HG03439 (cell line): ENCODE measurements at regions not wholly inside any gene's neighbourhood (a gene's known extent, or its start where the extent isn't known, plus 50 kb on each side); places are given as distances from the start of the nearest gene placed in this dataset.

Source experiments
- ATAC-seq: cut with Tn5 transposase; IDR thresholded peaks from one replicate; pipeline ENCODE4 v1.9.1; 2021; ENCODE audit warnings: mild to moderate bottlenecking, moderate library complexity; ENCODE audit not compliant: unreplicated experiment

DNA sequence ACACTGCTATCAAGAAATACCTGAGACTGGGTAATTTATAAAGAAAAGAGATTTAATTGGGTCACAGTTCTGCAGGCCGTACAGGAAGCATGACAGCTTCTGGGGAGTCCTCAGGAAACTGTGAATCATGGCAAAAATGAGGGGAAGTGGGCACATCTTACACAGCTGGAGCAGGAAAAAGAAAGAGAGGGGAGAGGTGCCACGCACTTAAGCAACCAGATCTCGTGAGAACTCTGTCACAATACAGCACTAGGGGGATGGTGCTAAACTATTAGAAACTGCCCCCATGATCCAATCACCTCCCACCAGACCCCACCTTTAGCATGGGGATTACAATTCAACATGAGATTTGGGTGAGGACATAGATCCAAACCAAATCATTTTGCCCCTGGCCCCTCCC lies 105.5 kb upstream of the CPLX2 start:
- ATAC-seq: no peak

- no peak for ATAC-seq
Measured at GRCh38 chr5:175766963-175767362, 104.4 kb upstream of the CPLX2 start.

- no peak for ATAC-seq
Measured at GRCh38 chr5:175772747-175773533, 98.4 kb upstream of the CPLX2 start.

GRCh38 chr5:175773534-175774070 lies 97.8 kb upstream of the CPLX2 start:
- no peak for ATAC-seq

DNA sequence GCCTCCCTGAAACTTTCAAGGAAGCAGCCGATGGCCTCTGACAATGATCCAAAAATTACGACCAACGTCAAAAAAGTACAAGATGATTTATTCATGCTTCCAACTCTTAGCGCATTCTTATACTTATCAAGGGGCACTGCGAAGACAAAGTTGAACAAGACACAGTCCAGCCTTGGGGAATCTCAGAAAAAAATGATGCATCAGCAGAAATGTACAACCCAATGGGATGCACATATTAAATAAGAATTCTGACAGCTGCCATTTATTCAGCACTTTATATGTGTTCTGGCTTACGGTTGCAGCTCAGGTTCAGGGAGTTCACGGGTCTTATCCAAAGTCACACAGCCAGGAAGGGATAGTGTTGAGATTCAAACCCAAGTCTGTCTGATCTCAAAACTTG lies 96.0 kb upstream of the CPLX2 start:
- ATAC-seq: no peak

DNA sequence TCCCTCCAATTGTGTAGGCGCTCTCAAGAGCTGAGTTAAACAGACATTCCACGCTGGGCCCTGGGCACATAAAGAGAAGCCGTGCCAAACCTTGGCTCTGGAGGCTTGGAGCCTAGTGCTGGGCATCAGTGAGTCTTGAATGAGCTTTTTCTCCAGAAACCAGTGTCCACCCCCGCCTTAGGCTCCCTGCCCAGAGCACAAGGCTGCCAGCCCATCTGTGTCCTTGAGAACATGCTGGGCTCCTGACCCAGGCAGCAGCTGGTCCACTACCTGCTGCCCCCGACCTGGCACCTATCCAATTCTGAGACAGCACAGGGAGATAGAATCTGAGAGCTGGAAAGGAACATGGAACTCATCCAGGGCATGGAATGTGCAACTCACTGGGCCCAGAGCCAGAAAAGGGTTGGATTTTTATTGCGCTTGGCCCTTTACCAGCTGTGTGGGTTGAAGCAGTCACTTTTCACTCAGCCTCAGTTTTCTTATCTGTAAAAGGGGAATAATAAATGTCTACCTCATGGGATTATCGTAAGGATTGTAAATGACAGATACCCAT lies 92.4 kb upstream of the CPLX2 start:
- ATAC-seq: no peak

GRCh38 chr5:175783739-175784138 lies 87.6 kb upstream of the CPLX2 start:
- ATAC-seq: no peak

DNA sequence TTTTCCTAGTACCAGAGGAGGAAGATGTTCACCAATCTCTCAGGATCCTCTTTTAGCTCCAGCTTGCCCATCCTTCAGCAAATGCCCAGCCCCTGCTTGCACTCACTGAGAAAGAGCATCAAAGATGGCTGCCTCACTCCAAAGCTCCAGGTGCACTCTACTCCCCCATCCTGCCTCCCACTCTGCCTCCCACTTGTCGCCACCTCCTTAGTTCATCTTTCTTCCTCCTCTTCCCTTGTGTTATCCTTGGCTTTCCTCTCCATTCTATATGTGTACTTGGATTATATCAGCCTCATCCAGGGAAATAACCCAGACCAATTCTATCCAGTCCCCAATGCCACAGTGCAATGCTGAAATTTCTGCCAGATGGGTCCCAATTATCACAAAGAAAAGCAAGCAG lies 87.1 kb upstream of the CPLX2 start:
- no peak for ATAC-seq

GRCh38 chr5:175785681-175786080 lies 85.7 kb upstream of the CPLX2 start:
- no peak for ATAC-seq

GRCh38 chr5:175788155-175788787 lies 83.1 kb upstream of the CPLX2 start:
- no peak for ATAC-seq

DNA sequence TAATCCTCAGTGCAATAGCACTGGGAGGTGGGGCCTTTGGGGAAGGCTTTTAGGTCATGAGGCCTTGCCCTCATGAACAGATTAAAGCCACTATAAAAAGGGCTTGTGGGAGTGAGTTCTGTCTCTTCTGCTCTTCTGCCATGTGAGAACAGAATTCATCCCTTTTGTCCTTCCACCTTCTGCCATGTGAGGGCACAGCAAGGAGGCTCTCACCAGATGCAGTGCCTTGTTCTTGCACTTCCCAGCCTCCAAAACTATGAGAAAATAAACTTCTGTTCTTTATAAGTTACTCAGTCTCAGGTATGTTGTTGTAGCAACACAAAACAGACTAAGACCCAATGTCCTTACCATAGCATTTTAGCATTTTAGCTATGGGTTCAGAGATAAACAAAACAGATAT lies 81.7 kb upstream of the CPLX2 start:
- no peak for ATAC-seq

- ATAC-seq: no peak
Measured at GRCh38 chr5:175790796-175791195, 80.6 kb upstream of the CPLX2 start.

- ATAC-seq: no peak
Measured at GRCh38 chr5:175795959-175796358, 75.4 kb upstream of the CPLX2 start.

DNA sequence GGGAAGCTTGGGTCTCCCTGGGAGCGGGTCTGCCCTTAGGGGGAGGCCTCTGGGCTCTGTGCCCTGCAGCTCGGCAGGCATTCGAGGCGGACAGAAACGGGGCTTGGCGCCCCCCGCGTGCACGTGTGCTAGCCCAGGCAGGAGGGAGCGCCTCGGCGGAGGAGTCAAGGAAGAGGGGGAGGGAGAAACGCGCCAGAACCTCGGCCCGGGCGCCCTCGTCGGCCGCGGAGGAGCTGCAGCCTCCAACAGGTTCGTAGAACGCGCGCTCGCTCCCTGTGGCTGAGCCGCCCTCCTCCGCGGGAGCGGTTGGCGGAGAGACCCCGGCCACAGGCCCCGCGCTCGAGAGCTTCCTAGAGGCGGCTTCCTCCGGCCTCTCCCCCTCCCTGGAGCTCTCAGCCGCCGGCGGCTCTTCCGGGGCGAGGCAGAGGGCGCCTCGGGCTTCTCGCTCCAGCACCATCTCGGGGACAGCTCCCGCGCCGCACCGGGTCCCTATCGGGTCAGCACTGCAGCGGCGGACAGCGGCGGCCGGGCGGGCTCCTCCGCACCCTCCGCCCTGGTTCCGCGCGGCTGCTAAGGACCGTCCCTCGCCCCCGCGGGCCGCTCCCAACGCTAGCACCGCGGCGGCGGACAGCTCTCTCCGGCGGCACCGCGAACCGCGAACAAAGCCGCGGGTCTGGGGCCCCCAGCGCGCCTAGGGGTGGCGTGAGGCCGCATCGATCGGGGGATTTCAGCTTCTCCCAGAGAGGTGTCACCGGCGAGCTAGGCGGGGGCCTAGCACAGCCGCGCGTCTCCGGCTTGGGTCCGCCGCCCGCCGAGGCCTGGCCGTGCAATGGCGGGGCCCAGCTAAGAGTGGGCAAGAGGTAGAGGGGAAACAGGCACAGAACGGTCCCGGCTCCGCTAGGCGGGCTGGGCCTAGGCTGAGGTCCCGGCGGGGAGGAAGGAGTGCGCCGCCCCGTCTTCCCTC lies 74.6 kb upstream of the CPLX2 start:
- ATAC-seq: peak; percentile 52

- ATAC-seq: no peak
Measured at GRCh38 chr5:175797521-175798038, 73.8 kb upstream of the CPLX2 start.

DNA sequence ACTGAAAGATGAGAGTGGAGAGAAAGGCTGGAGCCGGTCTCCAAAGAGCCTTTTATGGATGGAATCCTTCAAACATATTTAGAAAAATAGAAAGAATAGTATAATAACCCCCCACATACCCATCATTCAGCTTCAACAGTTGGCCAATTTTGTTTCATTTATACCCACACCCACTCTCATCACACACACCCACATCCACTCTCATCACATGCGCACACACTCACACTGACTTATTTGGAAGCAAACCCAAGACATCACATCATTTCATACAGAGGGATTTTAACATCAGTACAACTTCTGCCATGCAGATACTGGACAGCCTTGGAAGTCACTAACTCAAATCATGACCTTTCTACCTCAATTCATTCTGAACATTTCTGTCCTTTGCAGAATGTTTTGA lies 72.8 kb upstream of the CPLX2 start:
- no peak for ATAC-seq

GRCh38 chr5:175800656-175801081 lies 70.7 kb upstream of the CPLX2 start:
- no peak for ATAC-seq

GRCh38 chr5:175802361-175802760 lies 69.0 kb upstream of the CPLX2 start:
- no peak for ATAC-seq

- no peak for ATAC-seq
Measured at GRCh38 chr5:175803254-175803653, 68.1 kb upstream of the CPLX2 start.

DNA sequence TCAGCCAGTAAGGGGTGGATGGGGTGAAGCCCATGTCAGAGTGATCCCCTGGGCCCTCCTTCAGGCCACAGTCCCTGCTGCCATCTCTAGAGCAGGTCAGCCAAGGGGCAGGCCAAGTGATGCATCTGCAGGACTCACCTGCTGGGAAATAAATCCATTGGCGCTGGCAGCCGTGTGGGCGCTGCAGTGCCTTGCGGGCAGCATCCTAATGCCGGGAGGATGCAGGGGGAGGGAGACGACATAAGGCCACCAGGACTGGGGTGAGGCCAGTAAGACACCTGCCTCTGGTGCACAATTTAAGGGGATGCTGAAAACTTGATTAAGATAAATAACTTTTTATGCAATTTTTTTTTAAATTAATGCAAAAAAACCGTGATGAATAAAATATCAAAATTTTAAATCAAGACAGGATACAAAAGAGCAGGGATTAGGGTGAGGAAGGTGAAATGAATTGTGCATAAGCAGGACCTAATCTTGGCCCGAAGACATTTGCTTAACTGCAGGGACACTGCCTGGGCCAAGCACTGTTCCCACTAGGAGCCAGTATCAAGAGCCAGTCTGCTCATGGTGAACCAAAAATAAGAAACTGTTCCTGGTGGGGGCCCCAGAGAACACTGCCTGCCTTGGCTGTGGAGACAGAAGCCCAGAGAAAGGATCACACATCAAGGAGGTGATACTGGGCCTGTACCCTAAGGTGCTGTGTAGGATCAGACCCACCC lies 67.5 kb upstream of the CPLX2 start:
- no peak for ATAC-seq
